Right cardiac atrium (tissue), 5 donors: ENCODE measurements at regions not wholly inside any gene's neighbourhood (a gene's known extent, or its start where the extent isn't known, plus 50 kb on each side); places are given as distances from the start of the nearest gene placed in this dataset.

Experiments
- ATAC-seq, 2 donors: fragments of 200-7000 bp; cut with Tn5 transposase; one replicate each; pipeline versions ENCODE4 v1.8.0 to v1.9.1; 2020; ENCODE audit warnings: moderate library complexity in 2 of 2, mild to moderate bottlenecking in 1 of 2
- DNase-seq, 3 donors: peaks; one replicate each; pipeline ENCODE4 v3.0.0-alpha.2; 2020
- H3K27ac ChIP-seq: one replicate; pipeline ENCODE4 v1.5.1; 2013; ENCODE audit warnings: mild to moderate bottlenecking, low read length, control low read depth, moderate library complexity
- H3K27me3 ChIP-seq: one replicate; pipeline ENCODE4 v1.6.1; 2013; ENCODE audit not compliant: control insufficient read depth, insufficient read depth
- H3K4me1 ChIP-seq: one replicate; pipeline ENCODE4 v1.6.1; 2013; ENCODE audit warnings: low read length; ENCODE audit not compliant: control insufficient read depth, insufficient read depth
- H3K4me3 ChIP-seq: one replicate; pipeline ENCODE4 v1.5.1; 2013; ENCODE audit warnings: low read length, control low read depth
- H3K9me3 ChIP-seq: one replicate; pipeline ENCODE4 v1.6.1; 2013; ENCODE audit warnings: low read length; ENCODE audit not compliant: control insufficient read depth
- WGBS: extraction: QIAGEN DNeasy Blood & Tissue Kit; methylation state at CpG from one replicate; pipeline ENCODE4 v1.1.7; 2013; 5-methylcytosine and 5-hydroxymethylcytosine counted together
- intact Hi-C, 4 donors: fragments of 100-400 bp; cut with DNase I; formaldehyde crosslinking; loops; one replicate each; pipeline versions ENCODE4 v1.11.0 to v1.14.0; 2022 to 2023
- donor health status: healthy with polysubstance abuse.
- donor health status: DM: no; HTN: yes; CAD: no.
- donor health status: DM: no; HTN: no; CAD: no.
- donor health status: DM: no; HTN: yes; CAD: no; lungs with severe emphysema.
- donor health status: DM: yes; HTN: yes; CAD: no.

GRCh38 chr11:70876685-70877084, 375.7 kb downstream of the SHANK2 start:
- ATAC-seq (no peak), DNase-seq (no peak)
- no peaks in the 10 kb centered on the region for H3K9me3 ChIP-seq
- WGBS = 53% methylated on average over 7 of the region's 7 CpGs
- intact Hi-C loops = no loop called here
- no peaks in the 10 kb centered on the region for H3K27me3 ChIP-seq
- H3K4me1 ChIP-seq = no peaks in the 10 kb centered on the region
- H3K27ac ChIP-seq = no peak overlapping the region
- H3K4me3 ChIP-seq = no peak overlapping the region

- no peak overlapping the region for H3K4me3 ChIP-seq
- intact Hi-C loops = no loop called here
- H3K27ac ChIP-seq = no peak overlapping the region
- no peaks in the 10 kb centered on the region for H3K27me3 ChIP-seq
- no peaks in the 10 kb centered on the region for H3K9me3 ChIP-seq
- WGBS = 78% methylated on average over 12 of the region's 12 CpGs
- no peak for ATAC-seq
- no peaks in the 10 kb centered on the region for H3K4me1 ChIP-seq
- DNase-seq = no peak
Observed at GRCh38 chr11:70877151-70877550, 375.2 kb downstream of the SHANK2 start.

GRCh38 chr11:70878366-70878765, 374.0 kb downstream of the SHANK2 start:
- Histone ChIP-seq H3K27ac (no peak overlapping the region), H3K9me3 (no peaks in the 10 kb centered on the region), H3K27me3 (no peaks in the 10 kb centered on the region), H3K4me3 (no peak overlapping the region), H3K4me1 (no peaks in the 10 kb centered on the region)
- ATAC-seq = no peak
- WGBS = 81% methylated on average over 7 of the region's 7 CpGs
- DNase-seq = no peak
- intact Hi-C loops = no loop called here

GRCh38 chr11:70879601-70880285, 372.6 kb downstream of the SHANK2 start:
- Histone ChIP-seq H3K27me3 (no peaks in the 10 kb centered on the region), H3K4me3 (no peak overlapping the region), H3K4me1 (no peaks in the 10 kb centered on the region), H3K27ac (no peak overlapping the region), H3K9me3 (no peaks in the 10 kb centered on the region)
- DNase-seq (no peak), ATAC-seq (no peak)
- intact Hi-C loops = no loop called here
- WGBS = 76% methylated on average over 11 of the region's 11 CpGs

- no peaks in the 10 kb centered on the region for H3K9me3 ChIP-seq
- H3K4me1 ChIP-seq = no peaks in the 10 kb centered on the region
- ATAC-seq (no peak), DNase-seq (no peak)
- intact Hi-C loops = no loop called here
- 84% methylated on average over 5 of the region's 5 CpGs for WGBS
- no peak overlapping the region for H3K4me3 ChIP-seq
- no peaks in the 10 kb centered on the region for H3K27me3 ChIP-seq
- H3K27ac ChIP-seq = no peak overlapping the region
Observed at GRCh38 chr11:70880416-70880815, 372.0 kb downstream of the SHANK2 start.

GRCh38 chr11:70881948-70882715, 370.2 kb downstream of the SHANK2 start:
- intact Hi-C loops = no loop called here
- no peak for ATAC-seq
- Histone ChIP-seq H3K27ac (no peak overlapping the region), H3K27me3 (no peaks in the 10 kb centered on the region), H3K9me3 (no peaks in the 10 kb centered on the region), H3K4me3 (no peak overlapping the region), H3K4me1 (no peaks in the 10 kb centered on the region)
- no peak for DNase-seq
- WGBS = 69% methylated on average over 8 of the region's 8 CpGs

- no peak for ATAC-seq
- Histone ChIP-seq H3K27me3 (no peaks in the 10 kb centered on the region), H3K27ac (no peak overlapping the region), H3K4me1 (no peaks in the 10 kb centered on the region), H3K4me3 (no peak overlapping the region), H3K9me3 (no peaks in the 10 kb centered on the region)
- WGBS = 80% methylated on average over 9 of the region's 9 CpGs
- intact Hi-C loops = no loop called here
- DNase-seq = no peak
Observed at GRCh38 chr11:70882716-70883085, 369.7 kb downstream of the SHANK2 start.

GRCh38 chr11:70883323-70883940, 368.9 kb downstream of the SHANK2 start:
- peak in 1 of 2 donors; percentile 8 for ATAC-seq
- Histone ChIP-seq H3K4me1 (no peaks in the 10 kb centered on the region), H3K27me3 (no peaks in the 10 kb centered on the region), H3K4me3 (no peak overlapping the region), H3K27ac (no peak overlapping the region), H3K9me3 (no peaks in the 10 kb centered on the region)
- WGBS = 87% methylated on average over 11 of the region's 11 CpGs
- no peak for DNase-seq
- intact Hi-C loops = no loop called here

GRCh38 chr11:70883973-70884623, 368.3 kb downstream of the SHANK2 start:
- H3K9me3 ChIP-seq = no peaks in the 10 kb centered on the region
- peak; percentile 35 to 55 for ATAC-seq
- 42% methylated on average over 12 of the region's 12 CpGs for WGBS
- H3K4me3 ChIP-seq = no peak overlapping the region
- no peaks in the 10 kb centered on the region for H3K27me3 ChIP-seq
- intact Hi-C loops = no loop called here
- no peaks in the 10 kb centered on the region for H3K4me1 ChIP-seq
- DNase-seq = peak; percentile 47 to 75 (median 75)
- H3K27ac ChIP-seq = no peak overlapping the region

- Histone ChIP-seq H3K27ac (no peak overlapping the region), H3K9me3 (no peaks in the 10 kb centered on the region), H3K4me1 (no peaks in the 10 kb centered on the region), H3K4me3 (no peak overlapping the region), H3K27me3 (no peaks in the 10 kb centered on the region)
- 73% methylated on average over 42 of the region's 42 CpGs for WGBS
- no peak for DNase-seq
- ATAC-seq = no peak
- intact Hi-C loops = no loop called here
Observed at GRCh38 chr11:70885281-70886231, 366.8 kb downstream of the SHANK2 start.
